Mesenchymal stem cell (in vitro differentiated cells and primary cell): ENCODE measurements at regions not wholly inside any gene's neighbourhood (a gene's known extent, or its start where the extent isn't known, plus 50 kb on each side); places are given as distances from the start of the nearest gene placed in this dataset.

ENCODE experiments used
- DNase-seq: peaks from one replicate; pipeline ENCODE4 v3.0.0-alpha.2; 2013
- H2AFZ ChIP-seq: one replicate; pipeline ENCODE4 v1.6.1; 2013; ENCODE audit warnings: low read depth, mild to moderate bottlenecking, control low read depth, inconsistent platforms, low read length, moderate library complexity
- H2AK5ac ChIP-seq: 2 replicates; pipeline ENCODE4 v1.6.1; 2013; ENCODE audit warnings: low read length, moderate library complexity, mild to moderate bottlenecking, inconsistent platforms; ENCODE audit not compliant: severe bottlenecking
- H2BK120ac ChIP-seq: one replicate; pipeline ENCODE4 v1.6.1; 2013; ENCODE audit warnings: low read depth, mild to moderate bottlenecking, inconsistent platforms, low read length, moderate library complexity
- H2BK12ac ChIP-seq, 2 experiments: one replicate each; pipeline ENCODE4 v1.6.1; 2013; ENCODE audit warnings: inconsistent platforms in 2 of 2, low read length in 2 of 2, mild to moderate bottlenecking in 2 of 2, moderate library complexity in 2 of 2, control low read depth in 1 of 2
- H2BK15ac ChIP-seq: one replicate; pipeline ENCODE4 v1.6.1; 2013; ENCODE audit warnings: mild to moderate bottlenecking, low read depth, inconsistent platforms; ENCODE audit not compliant: poor library complexity, severe bottlenecking
- H2BK5ac ChIP-seq: 2 replicates; pipeline ENCODE4 v1.6.1; 2013; ENCODE audit warnings: low read depth, mild to moderate bottlenecking, low read length, control low read depth, inconsistent platforms; ENCODE audit not compliant: poor library complexity, severe bottlenecking
- H3K14ac ChIP-seq, 2 experiments: one replicate each; pipeline ENCODE4 v1.6.1; 2013; ENCODE audit warnings: inconsistent platforms in 2 of 2, low read length in 2 of 2, control low read depth in 1 of 2, mild to moderate bottlenecking in 1 of 2, moderate library complexity in 1 of 2
- H3K18ac ChIP-seq, 2 experiments: one replicate each; pipeline ENCODE4 v1.6.1; 2013; ENCODE audit warnings: inconsistent platforms in 2 of 2, low read length in 2 of 2, control low read depth in 1 of 2, low read depth in 1 of 2, mild to moderate bottlenecking in 1 of 2
- H3K23ac ChIP-seq, 2 experiments: one replicate each; pipeline ENCODE4 v1.6.1; 2013; ENCODE audit warnings: inconsistent platforms in 2 of 2, low read length in 2 of 2, mild to moderate bottlenecking in 2 of 2, moderate library complexity in 2 of 2, control low read depth in 1 of 2
- H3K27ac ChIP-seq: 2 replicates; pipeline ENCODE4 v1.5.1; 2013; ENCODE audit warnings: mild to moderate bottlenecking, moderate library complexity, low read length, control low read depth, inconsistent platforms; ENCODE audit not compliant: poor library complexity, severe bottlenecking
- H3K27me3 ChIP-seq, 2 experiments: 2 replicates each; pipeline versions ENCODE4 v1.6.1 to v1.7.0; 2013; ENCODE audit warnings: low read length in 2 of 2, mild to moderate bottlenecking in 2 of 2, moderate library complexity in 2 of 2, control low read depth in 1 of 2, inconsistent platforms in 1 of 2; ENCODE audit not compliant: control insufficient read depth in 1 of 2, insufficient read depth in 1 of 2
- H3K36me3 ChIP-seq, 2 experiments: 2 replicates each; pipeline versions ENCODE4 v1.6.1 to v1.7.0; 2013; ENCODE audit warnings: low read length in 2 of 2, control low read depth in 1 of 2, inconsistent platforms in 1 of 2, low read depth in 1 of 2, mild to moderate bottlenecking in 1 of 2; ENCODE audit not compliant: insufficient read depth in 2 of 2, control insufficient read depth in 1 of 2
- H3K4ac ChIP-seq, 2 experiments: one replicate each; pipeline ENCODE4 v1.6.1; 2013; ENCODE audit warnings: inconsistent platforms in 2 of 2, low read length in 2 of 2, mild to moderate bottlenecking in 2 of 2, moderate library complexity in 2 of 2, control low read depth in 1 of 2, low read depth in 1 of 2
- H3K4me1 ChIP-seq: 2 replicates; pipeline ENCODE4 v1.6.1; 2013; ENCODE audit warnings: low read depth, low read length, control low read depth; ENCODE audit not compliant: control insufficient read depth, insufficient read depth
- H3K4me2 ChIP-seq: 2 replicates; pipeline ENCODE4 v1.6.1; 2013; ENCODE audit warnings: low read length, mild to moderate bottlenecking, inconsistent platforms; ENCODE audit not compliant: poor library complexity, severe bottlenecking
- H3K4me3 ChIP-seq, 2 experiments: 2 replicates each; pipeline versions ENCODE4 v1.5.1 to v1.7.0; 2013; ENCODE audit warnings: low read length in 2 of 2, mild to moderate bottlenecking in 2 of 2, control low read depth in 1 of 2, low read depth in 1 of 2; ENCODE audit not compliant: insufficient read depth in 1 of 2
- H3K79me1 ChIP-seq: replicated peaks from 2 replicates; pipeline ENCODE4 v1.6.1; 2013; ENCODE audit warnings: mild to moderate bottlenecking, control low read depth, low read length, inconsistent platforms; ENCODE audit not compliant: poor library complexity, severe bottlenecking
- H3K9ac ChIP-seq: 2 replicates; pipeline ENCODE4 v1.7.0; 2013; ENCODE audit warnings: mild to moderate bottlenecking, low read length, moderate library complexity
- H3K9me3 ChIP-seq: 2 replicates; pipeline ENCODE4 v1.7.0; 2013; ENCODE audit warnings: mild to moderate bottlenecking, low read length; ENCODE audit not compliant: control insufficient read depth
- H4K8ac ChIP-seq: one replicate; pipeline ENCODE4 v1.6.1; 2013; ENCODE audit warnings: inconsistent platforms, mild to moderate bottlenecking, low read length, moderate library complexity
- H4K91ac ChIP-seq: one replicate; pipeline ENCODE4 v1.6.1; 2013; ENCODE audit warnings: mild to moderate bottlenecking, low read length, inconsistent platforms
- WGBS: methylation state at CpG from one replicate; pipeline ENCODE4 v1.1.7; 2013; ENCODE audit warnings: mixed read lengths; 5-methylcytosine and 5-hydroxymethylcytosine counted together

DNA sequence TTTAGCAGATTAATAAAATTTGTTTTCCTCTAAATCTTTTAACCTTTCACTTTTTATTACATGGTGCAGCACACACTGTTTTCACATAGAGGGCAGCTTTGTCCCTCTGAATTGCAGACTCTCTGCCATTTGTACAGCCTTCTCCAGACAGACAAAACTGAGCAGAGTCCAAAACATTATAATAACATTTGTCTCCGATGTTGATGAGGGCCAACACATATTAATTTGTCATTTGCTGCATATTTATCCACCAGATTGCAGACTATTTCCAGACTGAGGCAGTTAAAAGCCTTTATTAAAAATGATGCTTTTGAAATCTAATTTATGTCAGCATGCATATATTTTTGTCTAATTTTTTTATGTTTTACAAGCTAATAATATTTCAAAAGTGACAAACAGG, 1251.9 kb upstream of the SLC10A2 start:
- Histone ChIP-seq H3K27ac (no peak overlapping the region), H3K9ac (no peak overlapping the region), H2BK5ac (no peak overlapping the region), H3K79me1 (no peaks in the 10 kb centered on the region), H3K14ac (no peak overlapping the region), H3K27me3 (no peaks in the 10 kb centered on the region), H3K4ac (no peak overlapping the region), H2BK12ac (no peak overlapping the region), H2AK5ac (no peak overlapping the region), H3K18ac (no peak overlapping the region), H4K8ac (no peak overlapping the region), H3K4me3 (no peak overlapping the region), H2BK15ac (no peak overlapping the region), H2BK120ac (no peak overlapping the region), H3K4me2 (no peak overlapping the region), H4K91ac (no peak overlapping the region), H3K9me3 (no peaks in the 10 kb centered on the region), H3K36me3 (no peaks in the 10 kb centered on the region), H2AFZ (no peak overlapping the region), H3K23ac (no peak overlapping the region), H3K4me1 (no peaks in the 10 kb centered on the region)
- WGBS, result no CpG with 5 or more reads among the region's 1 CpG
- DNase-seq, result peak; percentile 41

DNA sequence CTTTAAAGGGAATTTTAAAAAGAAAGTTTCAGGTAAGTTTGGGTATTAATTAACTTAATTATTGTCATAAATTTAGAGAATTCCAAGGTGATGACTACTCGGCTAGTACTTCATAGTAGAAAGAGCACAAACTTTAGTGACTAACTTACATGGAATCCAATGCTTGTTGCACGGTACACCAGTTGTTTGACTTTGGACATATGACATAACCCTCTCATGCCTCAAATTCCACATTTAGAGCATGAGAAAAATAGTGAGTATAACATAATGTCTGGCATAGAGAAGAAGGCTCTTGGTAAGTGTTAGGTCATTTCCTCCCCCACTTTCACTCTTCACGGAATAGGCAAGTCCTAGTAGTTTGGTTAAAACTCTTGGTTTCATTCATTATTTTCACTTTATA, 1249.4 kb upstream of the SLC10A2 start:
- Histone ChIP-seq H2AFZ (no peak overlapping the region), H2BK120ac (no peak overlapping the region), H3K27me3 (no peaks in the 10 kb centered on the region), H3K9me3 (peaks cover 3% of the 10 kb centered on the region), H3K4me2 (no peak overlapping the region), H2AK5ac (no peak overlapping the region), H2BK15ac (no peak overlapping the region), H3K4me3 (no peak overlapping the region), H2BK5ac (no peak overlapping the region), H3K4ac (no peak overlapping the region), H3K14ac (no peak overlapping the region), H4K91ac (no peak overlapping the region), H3K36me3 (no peaks in the 10 kb centered on the region), H3K18ac (no peak overlapping the region), H3K9ac (no peak overlapping the region), H3K27ac (peak overlapping the region; percentile 82), H3K23ac (no peak overlapping the region), H2BK12ac (no peak overlapping the region), H3K4me1 (no peaks in the 10 kb centered on the region), H4K8ac (no peak overlapping the region), H3K79me1 (no peaks in the 10 kb centered on the region)
- WGBS, result no CpG with 5 or more reads among the region's 3 CpGs
- DNase-seq, result peak; percentile 81

DNA sequence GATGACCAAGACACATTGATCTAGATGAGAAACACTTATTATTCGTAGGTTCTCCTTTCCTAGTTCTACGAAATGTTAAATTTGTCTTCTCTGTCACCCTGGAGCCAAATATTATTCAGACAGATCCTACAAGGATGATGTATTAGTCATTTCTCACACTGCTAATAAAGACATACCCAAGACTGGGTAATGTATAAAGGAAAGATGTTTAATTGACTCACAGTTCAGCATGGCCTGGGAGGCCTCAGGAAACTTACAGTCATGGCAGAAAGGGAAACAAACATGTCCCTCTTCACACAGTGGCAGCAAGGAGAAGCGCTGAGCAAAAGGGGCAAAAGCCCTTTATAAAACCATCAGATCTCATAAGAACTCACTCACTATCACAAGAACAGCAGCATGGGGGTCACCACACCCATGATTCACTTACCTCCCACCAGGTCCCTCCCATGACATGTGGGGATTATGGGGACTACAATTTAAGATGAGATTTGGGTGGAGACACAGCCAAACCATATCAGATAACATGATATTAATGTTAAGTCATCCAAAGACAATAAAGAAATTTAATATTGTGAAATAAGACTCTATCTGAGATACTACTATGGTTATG, 1248.8 kb upstream of the SLC10A2 start:
- no peak overlapping the region for H4K8ac ChIP-seq
- no peak overlapping the region for H4K91ac ChIP-seq
- H3K9ac ChIP-seq, result no peak overlapping the region
- H3K79me1 ChIP-seq, result no peaks in the 10 kb centered on the region
- H3K27ac ChIP-seq, result peak overlapping the region; percentile 82
- no peak overlapping the region for H2BK120ac ChIP-seq
- no peaks in the 10 kb centered on the region for H3K4me1 ChIP-seq
- no peak for DNase-seq
- no peak overlapping the region for H3K4me3 ChIP-seq
- peak overlapping the region; percentile 83 for H2BK5ac ChIP-seq
- H3K14ac ChIP-seq, result no peak overlapping the region
- peak overlapping the region in 1 of 2 experiments; percentile 72 for H2BK12ac ChIP-seq
- 100% methylated on average over 3 of the region's 3 CpGs for WGBS
- no peaks in the 10 kb centered on the region for H3K27me3 ChIP-seq
- H2BK15ac ChIP-seq, result no peak overlapping the region
- H3K36me3 ChIP-seq, result no peaks in the 10 kb centered on the region
- H3K4me2 ChIP-seq, result no peak overlapping the region
- no peak overlapping the region for H3K23ac ChIP-seq
- peak overlapping the region; percentile 47 for H2AK5ac ChIP-seq
- H3K18ac ChIP-seq, result no peak overlapping the region
- no peak overlapping the region for H2AFZ ChIP-seq
- H3K4ac ChIP-seq, result no peak overlapping the region
- peaks cover 3% of the 10 kb centered on the region for H3K9me3 ChIP-seq

DNA sequence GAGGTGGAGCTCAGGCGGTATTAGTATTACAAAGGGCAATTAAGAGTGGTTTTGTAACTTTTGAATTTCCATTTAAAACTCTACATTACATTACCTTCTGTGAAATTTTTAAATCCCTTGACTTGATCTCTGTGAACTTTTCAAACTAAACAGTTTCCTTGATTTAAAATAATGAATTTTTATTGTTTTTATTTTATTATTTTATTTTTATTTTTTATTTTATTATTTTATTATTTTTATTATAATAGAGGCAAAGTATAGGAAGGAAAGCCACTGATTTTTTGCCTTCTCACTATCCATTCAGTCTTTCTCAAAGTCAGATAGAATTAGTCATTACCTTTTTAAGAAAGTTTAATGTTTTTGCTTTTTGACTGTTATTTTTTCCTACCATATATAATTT, 1248.1 kb upstream of the SLC10A2 start:
- no peak overlapping the region for H2BK15ac ChIP-seq
- H3K9me3 ChIP-seq, result peaks cover 3% of the 10 kb centered on the region
- no peak overlapping the region for H3K14ac ChIP-seq
- no peak overlapping the region for H2BK12ac ChIP-seq
- H3K27me3 ChIP-seq, result no peaks in the 10 kb centered on the region
- no peak overlapping the region for H3K9ac ChIP-seq
- H3K36me3 ChIP-seq, result no peaks in the 10 kb centered on the region
- no peak overlapping the region for H2BK5ac ChIP-seq
- no peak overlapping the region for H3K18ac ChIP-seq
- no CpG with 5 or more reads among the region's 1 CpG for WGBS
- DNase-seq, result no peak
- peak overlapping the region; percentile 85 for H2AK5ac ChIP-seq
- no peaks in the 10 kb centered on the region for H3K4me1 ChIP-seq
- no peak overlapping the region for H3K4me2 ChIP-seq
- H2BK120ac ChIP-seq, result no peak overlapping the region
- no peak overlapping the region for H4K8ac ChIP-seq
- H3K4ac ChIP-seq, result no peak overlapping the region
- H2AFZ ChIP-seq, result no peak overlapping the region
- no peak overlapping the region for H3K4me3 ChIP-seq
- H3K27ac ChIP-seq, result no peak overlapping the region
- H4K91ac ChIP-seq, result no peak overlapping the region
- H3K79me1 ChIP-seq, result no peaks in the 10 kb centered on the region
- H3K23ac ChIP-seq, result no peak overlapping the region
